Breast epithelium (tissue), 4 donors: ENCODE measurements at regions not wholly inside any gene's neighbourhood (a gene's known extent, or its start where the extent isn't known, plus 50 kb on each side); places are given as distances from the start of the nearest gene placed in this dataset.

Experiments used
- DNase-seq, 2 donors: peaks; one replicate each; pipeline ENCODE4 v3.0.0-alpha.2; 2019; ENCODE audit warnings: low spot score in 2 of 2
- H3K27ac ChIP-seq, 2 donors: fragments of 200-600 bp; sonication (generic) in 1 of 2; one replicate each; pipeline ENCODE4 v1.5.1; 2016 to 2019; ENCODE audit warnings: mild to moderate bottlenecking in 1 of 2
- H3K27me3 ChIP-seq, 2 donors: fragments of 200-600 bp; sonication (generic) in 1 of 2; one replicate each; pipeline versions ENCODE4 v1.5.1 to v1.6.0; 2017 to 2019; ENCODE audit warnings: control low read depth in 1 of 2, mild to moderate bottlenecking in 1 of 2
- H3K36me3 ChIP-seq: fragments of 200-600 bp; one replicate; pipeline ENCODE4 v1.5.1; 2019
- H3K4me1 ChIP-seq, 2 donors: fragments of 200-600 bp; sonication (generic); one replicate each; pipeline ENCODE4 v1.5.1; 2016 to 2019; ENCODE audit warnings: control low read depth in 1 of 2
- H3K4me3 ChIP-seq, 3 donors: fragments of 200-600 bp; sonication (generic); 1 replicate in 2 of 3; 2 replicates in 1 of 3; pipeline ENCODE4 v1.5.1; 2016 to 2019; ENCODE audit warnings: mild to moderate bottlenecking in 3 of 3, moderate library complexity in 2 of 3
- H3K9me3 ChIP-seq, 2 donors: fragments of 200-600 bp; sonication (generic) in 1 of 2; one replicate each; pipeline ENCODE4 v1.5.1; 2016 to 2019; ENCODE audit warnings: control low read depth in 1 of 2
- POLR2A ChIP-seq: fragments of 450-650 bp; IDR thresholded peaks from one replicate; pipeline ENCODE4 v1.6.1; 2016; ENCODE audit warnings: antibody characterized with exemption, mild to moderate bottlenecking, moderate library complexity
- POLR2AphosphoS5 ChIP-seq, 3 donors: sonication (generic); formaldehyde crosslinking; IDR thresholded peaks; one replicate each; pipeline ENCODE4 v1.6.1; 2017; ENCODE audit warnings: antibody characterized with exemption in 3 of 3
- intact Hi-C: fragments of 100-400 bp; cut with DNase I; formaldehyde crosslinking; loops from one replicate; pipeline ENCODE4 v1.15.1; 2023; ENCODE audit warnings: low total_unique reads
- TF ChIP-seq, protein P1 (sequence below), 3 donors: fragments of 450-650 bp; IDR thresholded peaks; one replicate each; pipeline ENCODE4 v1.5.1; 2016 to 2017; ENCODE audit warnings: antibody characterized with exemption in 3 of 3, mild to moderate bottlenecking in 3 of 3, moderate library complexity in 3 of 3

DNA sequence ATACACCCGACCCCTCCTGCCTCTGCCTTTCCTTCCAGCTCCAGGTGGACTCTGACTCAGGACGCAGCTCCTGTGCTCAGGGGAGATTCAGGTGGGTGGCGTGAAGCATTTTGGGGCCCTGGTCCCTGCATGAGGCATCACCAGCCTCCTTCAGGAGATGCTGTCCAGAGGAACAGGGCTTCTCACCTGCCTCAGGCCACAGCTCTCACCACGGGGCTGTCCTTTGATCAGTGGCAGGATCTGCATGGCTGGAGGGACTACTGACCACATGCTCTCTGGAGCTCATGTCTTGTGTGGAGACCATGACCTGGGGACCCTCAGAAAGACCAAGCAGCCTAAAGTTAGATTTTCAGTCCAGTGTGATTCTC lies 58.8 kb downstream of the GGTLC2 start:
- H3K9me3 ChIP-seq = no peaks in the 10 kb centered on the region
- DNase-seq = no peak
- intact Hi-C loops = no loop called here
- no peak overlapping the region for H3K27ac ChIP-seq
- no peak for TF ChIP-seq POLR2AphosphoS5 (IDR thresholded peaks at IDR 0.05)
- TF ChIP-seq, protein P1, sequence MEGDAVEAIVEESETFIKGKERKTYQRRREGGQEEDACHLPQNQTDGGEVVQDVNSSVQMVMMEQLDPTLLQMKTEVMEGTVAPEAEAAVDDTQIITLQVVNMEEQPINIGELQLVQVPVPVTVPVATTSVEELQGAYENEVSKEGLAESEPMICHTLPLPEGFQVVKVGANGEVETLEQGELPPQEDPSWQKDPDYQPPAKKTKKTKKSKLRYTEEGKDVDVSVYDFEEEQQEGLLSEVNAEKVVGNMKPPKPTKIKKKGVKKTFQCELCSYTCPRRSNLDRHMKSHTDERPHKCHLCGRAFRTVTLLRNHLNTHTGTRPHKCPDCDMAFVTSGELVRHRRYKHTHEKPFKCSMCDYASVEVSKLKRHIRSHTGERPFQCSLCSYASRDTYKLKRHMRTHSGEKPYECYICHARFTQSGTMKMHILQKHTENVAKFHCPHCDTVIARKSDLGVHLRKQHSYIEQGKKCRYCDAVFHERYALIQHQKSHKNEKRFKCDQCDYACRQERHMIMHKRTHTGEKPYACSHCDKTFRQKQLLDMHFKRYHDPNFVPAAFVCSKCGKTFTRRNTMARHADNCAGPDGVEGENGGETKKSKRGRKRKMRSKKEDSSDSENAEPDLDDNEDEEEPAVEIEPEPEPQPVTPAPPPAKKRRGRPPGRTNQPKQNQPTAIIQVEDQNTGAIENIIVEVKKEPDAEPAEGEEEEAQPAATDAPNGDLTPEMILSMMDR (IDR thresholded peaks at IDR 0.05) = no peak
- TF ChIP-seq POLR2A = no peak
- no peaks in the 10 kb centered on the region for H3K4me1 ChIP-seq
- H3K27me3 ChIP-seq = no peaks in the 10 kb centered on the region
- no peak overlapping the region for H3K4me3 ChIP-seq
- no peaks in the 10 kb centered on the region for H3K36me3 ChIP-seq

DNA sequence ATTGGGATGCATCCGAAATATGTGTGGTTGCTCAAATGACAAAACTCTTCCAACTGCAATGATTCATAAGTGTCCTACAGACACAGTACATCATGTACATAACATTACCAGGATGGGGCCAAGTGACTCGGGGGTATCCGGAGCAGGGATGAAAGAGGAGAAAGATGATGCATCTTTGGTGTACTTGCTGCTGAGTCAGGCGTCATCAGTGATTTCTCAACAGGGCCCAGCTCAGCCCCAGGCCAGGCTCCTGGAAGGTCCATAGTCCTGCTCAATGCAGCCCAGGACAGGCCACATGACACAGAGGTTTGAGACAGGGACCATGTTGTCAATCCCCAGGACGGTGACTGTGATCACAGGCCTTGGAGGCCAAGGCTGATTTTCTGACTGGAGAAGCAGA lies 59.3 kb downstream of the GGTLC2 start:
- no peak for TF ChIP-seq POLR2AphosphoS5 (IDR thresholded peaks at IDR 0.05)
- no peak for TF ChIP-seq POLR2A

DNA sequence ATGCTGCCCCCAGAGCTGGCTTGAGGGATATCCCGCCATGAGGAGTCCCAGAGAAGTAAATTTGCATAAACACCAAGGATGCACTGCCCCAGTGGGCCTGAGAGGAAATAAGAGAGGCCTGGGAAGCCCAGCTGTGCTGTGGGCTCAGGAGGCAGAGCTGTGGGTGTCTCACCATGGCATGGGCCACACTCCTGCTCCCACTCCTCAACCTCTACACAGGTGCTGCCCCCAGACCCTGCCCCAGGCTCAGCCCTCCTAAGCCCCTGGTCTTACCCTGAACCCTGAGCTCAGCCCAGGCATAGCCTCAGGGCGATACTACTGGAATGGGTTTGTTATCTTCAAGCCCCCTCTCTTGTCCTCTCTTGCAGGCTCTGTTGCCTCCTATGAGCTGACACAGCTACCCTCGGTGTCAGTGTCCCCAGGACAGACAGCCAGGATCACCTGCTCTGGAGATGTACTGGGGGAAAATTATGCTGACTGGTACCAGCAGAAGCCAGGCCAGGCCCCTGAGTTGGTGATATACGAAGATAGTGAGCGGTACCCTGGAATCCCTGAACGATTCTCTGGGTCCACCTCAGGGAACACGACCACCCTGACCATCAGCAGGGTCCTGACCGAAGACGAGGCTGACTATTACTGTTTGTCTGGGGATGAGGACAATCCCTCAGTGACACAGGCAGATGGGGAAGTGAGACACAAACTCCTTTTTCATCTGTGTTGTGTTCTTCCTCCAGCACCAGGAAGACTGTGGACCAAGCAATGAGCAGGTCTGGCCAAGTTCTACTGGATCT lies 59.9 kb downstream of the GGTLC2 start:
- no peak overlapping the region for H3K27ac ChIP-seq
- intact Hi-C loops = no loop called here
- H3K27me3 ChIP-seq = no peaks in the 10 kb centered on the region
- H3K9me3 ChIP-seq = no peaks in the 10 kb centered on the region
- DNase-seq = no peak
- no peaks in the 10 kb centered on the region for H3K36me3 ChIP-seq
- no peak overlapping the region for H3K4me3 ChIP-seq
- no peaks in the 10 kb centered on the region for H3K4me1 ChIP-seq
- no peak for TF ChIP-seq POLR2AphosphoS5 (IDR thresholded peaks at IDR 0.05)
- TF ChIP-seq, protein P1 (IDR thresholded peaks at IDR 0.05) = no peak
- no peak for TF ChIP-seq POLR2A

More for the DNA sequence above, 59.3 kb downstream of the GGTLC2 start:
- H3K27ac ChIP-seq = no peak overlapping the region
- H3K27me3 ChIP-seq = no peaks in the 10 kb centered on the region
- no peaks in the 10 kb centered on the region for H3K9me3 ChIP-seq
- no peak for DNase-seq
- no peaks in the 10 kb centered on the region for H3K36me3 ChIP-seq
- H3K4me3 ChIP-seq = no peak overlapping the region
- intact Hi-C loops = no loop called here
- no peaks in the 10 kb centered on the region for H3K4me1 ChIP-seq

DNA sequence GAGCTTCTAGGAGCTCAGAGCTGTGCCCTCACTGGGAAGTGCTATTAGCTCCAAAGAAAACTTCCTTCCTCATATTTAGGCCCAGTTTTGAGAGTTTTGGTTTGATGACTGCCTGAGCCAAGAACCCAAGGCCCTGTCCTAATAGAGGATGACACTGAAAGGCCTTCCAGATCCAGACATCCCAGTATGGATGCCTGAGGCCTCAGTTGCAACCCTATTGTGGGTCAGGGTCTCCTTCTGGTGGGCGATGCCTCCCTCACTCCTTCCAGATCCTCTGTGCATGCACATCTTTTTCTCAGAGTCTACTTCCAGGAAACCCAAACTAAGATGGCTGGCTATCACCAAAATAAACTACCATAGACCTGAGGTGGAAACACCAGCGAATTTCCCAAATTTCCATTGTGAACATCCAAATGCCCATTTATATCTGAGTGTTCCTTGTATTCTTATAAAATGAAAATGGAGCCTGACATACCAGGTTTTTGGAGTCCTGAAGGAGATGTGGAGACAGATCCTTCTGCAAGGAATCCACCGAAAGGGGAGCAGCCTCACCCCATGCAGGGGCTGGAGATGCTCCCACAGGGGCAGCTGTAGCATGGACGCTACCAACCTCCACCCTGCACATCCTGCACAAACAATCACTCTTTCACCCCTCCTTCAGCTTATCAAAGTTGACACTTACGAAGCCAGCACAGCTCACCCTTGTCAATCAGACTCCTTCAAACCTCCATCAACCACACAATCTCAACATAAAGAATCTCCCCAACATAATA lies 61.1 kb downstream of the GGTLC2 start:
- DNase-seq = no peak
- intact Hi-C loops = no loop called here

DNA sequence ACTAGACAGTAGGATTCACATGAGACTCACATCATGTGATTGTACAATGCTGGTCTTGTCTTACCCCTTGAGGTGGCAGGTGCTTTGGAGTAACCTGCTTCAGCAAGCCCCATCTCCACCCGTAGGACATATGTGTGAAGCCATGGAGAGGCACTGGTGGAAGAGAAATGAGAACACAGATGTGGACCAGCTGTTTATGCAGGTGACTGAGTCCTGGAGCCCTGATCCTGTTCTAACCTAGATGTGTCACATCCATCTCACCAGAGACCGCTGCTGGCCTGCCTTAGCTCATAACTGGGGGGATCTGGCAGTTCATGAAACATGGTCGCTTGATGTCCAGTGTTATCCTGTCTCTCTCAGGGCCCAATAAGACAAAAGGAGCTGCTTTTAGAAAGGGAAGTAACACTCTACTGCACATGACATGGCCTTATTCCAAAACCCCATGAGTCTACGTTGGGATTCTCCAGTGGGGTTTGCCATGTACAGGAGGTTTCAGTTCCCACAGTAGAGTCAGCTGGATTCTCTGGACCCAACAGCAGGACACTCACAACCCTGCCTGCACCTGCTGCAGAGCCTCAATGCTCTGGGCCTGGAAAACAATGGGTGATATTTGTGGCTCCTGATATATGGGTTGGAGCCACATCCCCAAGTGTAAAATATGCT lies 62.0 kb downstream of the GGTLC2 start:
- no peaks in the 10 kb centered on the region for H3K36me3 ChIP-seq
- no peaks in the 10 kb centered on the region for H3K27me3 ChIP-seq
- no peak for DNase-seq
- no peak for TF ChIP-seq POLR2A
- no peak for TF ChIP-seq POLR2AphosphoS5 (IDR thresholded peaks at IDR 0.05)
- TF ChIP-seq, protein P1 (IDR thresholded peaks at IDR 0.05) = no peak
- no peaks in the 10 kb centered on the region for H3K9me3 ChIP-seq
- no peaks in the 10 kb centered on the region for H3K4me1 ChIP-seq
- H3K27ac ChIP-seq = no peak overlapping the region
- intact Hi-C loops = no loop called here
- no peak overlapping the region for H3K4me3 ChIP-seq

More for the DNA sequence above, 61.1 kb downstream of the GGTLC2 start:
- TF ChIP-seq, protein P1 (IDR thresholded peaks at IDR 0.05) = no peak
- TF ChIP-seq POLR2A (no peak), POLR2AphosphoS5 (IDR thresholded peaks at IDR 0.05) (no peak)
- Histone ChIP-seq H3K27me3 (no peaks in the 10 kb centered on the region), H3K9me3 (no peaks in the 10 kb centered on the region), H3K4me1 (no peaks in the 10 kb centered on the region), H3K36me3 (no peaks in the 10 kb centered on the region), H3K4me3 (no peak overlapping the region), H3K27ac (no peak overlapping the region)
